ENCODE measurements at regions not wholly inside any gene's neighbourhood (a gene's known extent, or its start where the extent isn't known, plus 50 kb on each side); places are given as distances from the start of the nearest gene placed in this dataset.
"Not testable (repeated sequence)": the region's sequence is repeated elsewhere in the genome, so short reads cannot be mapped to it uniquely, and the experiment has no call there.

- DNase-seq (ENCODE audit: low read depth in 2 of 2), result no peak
These were observed 138.3 kb downstream of the ANXA2 start for GRCh38 chr15:60259469-60259868.

- no peak for DNase-seq (ENCODE audit: low read depth in 2 of 2)
These were observed 133.7 kb downstream of the ANXA2 start for GRCh38 chr15:60264088-60264487.

- no peak for DNase-seq (ENCODE audit: low read depth in 2 of 2)
These were observed 133.2 kb downstream of the ANXA2 start for GRCh38 chr15:60264566-60264965.

GRCh38 chr15:60265057-60265456, 132.7 kb downstream of the ANXA2 start:
- no peak for DNase-seq (ENCODE audit: low read depth in 2 of 2)

- DNase-seq (ENCODE audit: low read depth in 2 of 2), result no peak
These were observed 125.2 kb downstream of the ANXA2 start for GRCh38 chr15:60272623-60273022.

- no peak for DNase-seq (ENCODE audit: low read depth in 2 of 2)
These were observed 122.2 kb downstream of the ANXA2 start for GRCh38 chr15:60275624-60276023.

- no peak for DNase-seq (ENCODE audit: low read depth in 2 of 2)
These were observed 118.9 kb downstream of the ANXA2 start for GRCh38 chr15:60278879-60279278.

- DNase-seq (ENCODE audit: low read depth in 2 of 2), result no peak
These were observed 117.5 kb downstream of the ANXA2 start for GRCh38 chr15:60280259-60280658.

- DNase-seq (ENCODE audit: low read depth in 2 of 2), result no peak
These were observed 113.8 kb downstream of the ANXA2 start for GRCh38 chr15:60283936-60284335.

- DNase-seq (ENCODE audit: low read depth in 2 of 2), result not testable (repeated sequence)
These were observed 101.9 kb downstream of the ANXA2 start for GRCh38 chr15:60295901-60296300.

GRCh38 chr15:60297047-60297446, 100.7 kb downstream of the ANXA2 start:
- no peak for DNase-seq (ENCODE audit: low read depth in 2 of 2)

Data from activated CD8-positive, alpha-beta memory T cell treated with anti-CD3 and anti-CD28 coated beads for 4 hours (primary cell).